PC-9 (cell line): ENCODE measurements at regions not wholly inside any gene's neighbourhood (a gene's known extent, or its start where the extent isn't known, plus 50 kb on each side); places are given as distances from the start of the nearest gene placed in this dataset.

Source experiments
- BruUV-seq: library from RNA; stranded (reverse); fragments of 400-500 nt; replicated peaks from 2 replicates; lab custom pipeline; 2021; lab: Mats Ljungman, UMichigan
- CTCF ChIA-PET: fragments of 300-600 bp; sonication (Branson Sonifier 250); formaldehyde crosslinking; loops from one replicate; lab custom pipeline; 2022; ENCODE audit warnings: antibody characterized with exemption; lab: Charles Lee
- POLR2A ChIA-PET: fragments of 300-600 bp; sonication (Branson Sonifier 250); formaldehyde crosslinking; loops from one replicate; lab custom pipeline; 2022; ENCODE audit warnings: antibody characterized with exemption; ENCODE audit not compliant: unreplicated experiment; lab: Charles Lee
- DNase-seq, 2 experiments: peaks; one replicate each; pipeline versions ENCODE4 v3.0.0 to v3.0.0-alpha.2; 2015 to 2022; ENCODE audit warnings: mixed read lengths in 1 of 2
- H2AFZ ChIP-seq: fragments of 200-600 bp; sonication (generic); 2 replicates; pipeline ENCODE4 v1.8.1; 2017; ENCODE audit warnings: antibody characterized with exemption
- H3F3A ChIP-seq: fragments of 200-600 bp; sonication (generic); 2 replicates; pipeline ENCODE4 v1.8.1; 2017; ENCODE audit warnings: antibody characterized with exemption, mild to moderate bottlenecking, low read depth; ENCODE audit not compliant: insufficient read depth
- H3K27ac ChIP-seq: fragments of 200-600 bp; sonication (generic); 2 replicates; pipeline ENCODE4 v1.6.1; 2016; ENCODE audit warnings: mixed run types
- H3K27me3 ChIP-seq: fragments of 200-600 bp; sonication (generic); 2 replicates; pipeline ENCODE4 v1.6.1; 2016; ENCODE audit warnings: low read depth, mixed run types; ENCODE audit not compliant: insufficient read depth
- H3K36me3 ChIP-seq: fragments of 200-600 bp; sonication (generic); 2 replicates; pipeline ENCODE4 v1.6.1; 2016; ENCODE audit warnings: low read depth, mixed run types
- H3K4me1 ChIP-seq: fragments of 200-600 bp; sonication (generic); replicated peaks from 2 replicates; pipeline ENCODE4 v1.6.1; 2016; ENCODE audit warnings: mixed run types; ENCODE audit not compliant: insufficient read depth
- H3K4me2 ChIP-seq: fragments of 200-600 bp; sonication (generic); 2 replicates; pipeline ENCODE4 v1.6.1; 2017; ENCODE audit warnings: mixed run types
- H3K4me3 ChIP-seq: fragments of 200-600 bp; sonication (generic); 2 replicates; pipeline ENCODE4 v1.6.1; 2016; ENCODE audit warnings: mixed run types
- H3K79me2 ChIP-seq: fragments of 200-600 bp; sonication (generic); 2 replicates; pipeline ENCODE4 v1.6.1; 2017; ENCODE audit warnings: low read depth, mixed run types
- H3K9me2 ChIP-seq: fragments of 200-600 bp; sonication (generic); 2 replicates; pipeline ENCODE4 v1.8.1; 2017; ENCODE audit warnings: mild to moderate bottlenecking; ENCODE audit not compliant: insufficient read depth
- H3K9me3 ChIP-seq: fragments of 200-600 bp; sonication (generic); 2 replicates; pipeline ENCODE4 v1.8.1; 2016; ENCODE audit warnings: low read depth; ENCODE audit not compliant: insufficient read depth
- H4K20me1 ChIP-seq: fragments of 200-600 bp; sonication (generic); 2 replicates; pipeline ENCODE4 v1.8.1; 2017; ENCODE audit not compliant: insufficient read depth
- EZH2 ChIP-seq: fragments of 200-600 bp; sonication (generic); IDR thresholded peaks from 2 replicates; pipeline ENCODE4 v1.8.0; 2017; ENCODE audit warnings: antibody characterized with exemption, low read depth
- intact Hi-C: fragments of 100-400 bp; cut with micrococcal nuclease; formaldehyde crosslinking; loops from one replicate; pipeline ENCODE4 v1.10.0; 2022; ENCODE audit not compliant: unreplicated experiment
- TF ChIP-seq, protein P1 (sequence below): fragments of 200-600 bp; sonication (generic); conservative IDR thresholded peaks from 2 replicates; pipeline ENCODE4 v1.6.1; 2017; ENCODE audit warnings: mixed run types, antibody characterized with exemption, mild to moderate bottlenecking, moderate library complexity

DNA sequence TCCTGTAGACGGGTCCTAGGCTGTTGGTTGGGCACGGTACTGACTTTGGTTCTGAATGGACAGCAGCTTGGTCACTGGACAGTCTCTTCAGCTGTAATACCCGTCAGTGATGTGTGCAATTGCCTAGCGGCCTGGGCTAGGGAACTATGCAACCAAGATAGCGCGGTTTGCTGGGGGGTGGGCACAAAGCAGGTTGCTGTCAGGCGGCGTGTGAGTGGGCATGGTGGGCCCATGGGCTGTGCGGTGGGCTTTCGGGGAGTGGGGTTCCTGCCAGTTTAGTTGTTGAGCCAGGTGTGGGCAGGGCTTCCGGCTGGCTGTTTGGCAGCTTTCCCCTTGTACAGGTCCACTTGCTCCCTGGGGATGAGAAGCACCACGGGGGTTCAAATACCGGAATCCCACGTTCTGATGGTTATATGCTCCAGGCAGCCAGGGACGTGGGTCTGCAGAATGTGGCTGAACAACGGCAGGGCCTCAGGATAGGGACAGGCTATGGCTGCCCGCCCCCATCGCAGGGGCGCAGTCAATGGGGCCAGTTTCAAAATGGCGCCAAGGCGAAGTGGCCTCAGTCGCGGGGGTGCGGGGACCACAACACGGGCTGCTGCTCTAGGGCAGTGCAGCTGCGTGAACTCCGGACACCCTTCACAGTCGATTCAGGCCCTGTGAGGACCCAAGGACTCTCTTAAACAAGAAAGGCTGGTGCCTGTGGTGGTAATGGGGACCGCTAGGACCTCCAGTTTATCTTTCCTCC, 407.5 kb upstream of the FIGN start:
- Histone ChIP-seq H3K36me3 (no peaks in the 10 kb centered on the region), H3K4me2 (no peak overlapping the region), H4K20me1 (no peaks in the 10 kb centered on the region), H3K9me3 (no peaks in the 10 kb centered on the region), H3F3A (no peaks in the 10 kb centered on the region), H3K27me3 (no peaks in the 10 kb centered on the region), H3K4me3 (no peak overlapping the region), H2AFZ (no peak overlapping the region), H3K79me2 (no peaks in the 10 kb centered on the region), H3K27ac (no peak overlapping the region), H3K4me1 (no peaks in the 10 kb centered on the region), H3K9me2 (no peaks in the 10 kb centered on the region)
- intact Hi-C loops = no loop called here
- TF ChIP-seq, protein P1, sequence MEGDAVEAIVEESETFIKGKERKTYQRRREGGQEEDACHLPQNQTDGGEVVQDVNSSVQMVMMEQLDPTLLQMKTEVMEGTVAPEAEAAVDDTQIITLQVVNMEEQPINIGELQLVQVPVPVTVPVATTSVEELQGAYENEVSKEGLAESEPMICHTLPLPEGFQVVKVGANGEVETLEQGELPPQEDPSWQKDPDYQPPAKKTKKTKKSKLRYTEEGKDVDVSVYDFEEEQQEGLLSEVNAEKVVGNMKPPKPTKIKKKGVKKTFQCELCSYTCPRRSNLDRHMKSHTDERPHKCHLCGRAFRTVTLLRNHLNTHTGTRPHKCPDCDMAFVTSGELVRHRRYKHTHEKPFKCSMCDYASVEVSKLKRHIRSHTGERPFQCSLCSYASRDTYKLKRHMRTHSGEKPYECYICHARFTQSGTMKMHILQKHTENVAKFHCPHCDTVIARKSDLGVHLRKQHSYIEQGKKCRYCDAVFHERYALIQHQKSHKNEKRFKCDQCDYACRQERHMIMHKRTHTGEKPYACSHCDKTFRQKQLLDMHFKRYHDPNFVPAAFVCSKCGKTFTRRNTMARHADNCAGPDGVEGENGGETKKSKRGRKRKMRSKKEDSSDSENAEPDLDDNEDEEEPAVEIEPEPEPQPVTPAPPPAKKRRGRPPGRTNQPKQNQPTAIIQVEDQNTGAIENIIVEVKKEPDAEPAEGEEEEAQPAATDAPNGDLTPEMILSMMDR = no peak
- TF ChIP-seq EZH2 = no peak
- ChIA-PET POLR2A (no interaction called here), CTCF (no interaction called here)
- BruUV-seq = no TSS peak
- no peak for DNase-seq

GRCh38 chr2:164142755-164143154, 406.9 kb upstream of the FIGN start:
- intact Hi-C loops = no loop called here
- no peaks in the 10 kb centered on the region for H3K9me3 ChIP-seq
- no peaks in the 10 kb centered on the region for H3K27me3 ChIP-seq
- H4K20me1 ChIP-seq = no peaks in the 10 kb centered on the region
- no peak overlapping the region for H3K27ac ChIP-seq
- DNase-seq = no peak
- H2AFZ ChIP-seq = no peak overlapping the region
- H3K4me3 ChIP-seq = no peak overlapping the region
- CTCF ChIA-PET = no interaction called here
- no peaks in the 10 kb centered on the region for H3F3A ChIP-seq
- H3K36me3 ChIP-seq = no peaks in the 10 kb centered on the region
- no peaks in the 10 kb centered on the region for H3K9me2 ChIP-seq
- H3K4me1 ChIP-seq = no peaks in the 10 kb centered on the region
- H3K4me2 ChIP-seq = no peak overlapping the region
- H3K79me2 ChIP-seq = no peaks in the 10 kb centered on the region
- no peak for TF ChIP-seq EZH2
- TF ChIP-seq, protein P1 = no peak
- POLR2A ChIA-PET = no interaction called here
- no TSS peak for BruUV-seq

GRCh38 chr2:164141271-164141670, 405.5 kb upstream of the FIGN start:
- Histone ChIP-seq H4K20me1 (no peaks in the 10 kb centered on the region), H3K9me2 (no peaks in the 10 kb centered on the region), H3K9me3 (no peaks in the 10 kb centered on the region), H3K27ac (no peak overlapping the region), H3K36me3 (no peaks in the 10 kb centered on the region), H3K4me3 (no peak overlapping the region), H3K27me3 (no peaks in the 10 kb centered on the region), H3F3A (no peaks in the 10 kb centered on the region), H3K79me2 (no peaks in the 10 kb centered on the region), H3K4me2 (no peak overlapping the region), H2AFZ (no peak overlapping the region), H3K4me1 (no peaks in the 10 kb centered on the region)
- ChIA-PET CTCF (no interaction called here), POLR2A (no interaction called here)
- no peak for DNase-seq
- intact Hi-C loops = no loop called here
- BruUV-seq = no TSS peak
- no peak for TF ChIP-seq EZH2
- TF ChIP-seq, protein P1 = no peak
